ENCODE measurements at regions not wholly inside any gene's neighbourhood (a gene's known extent, or its start where the extent isn't known, plus 50 kb on each side); places are given as distances from the start of the nearest gene placed in this dataset.

DNA sequence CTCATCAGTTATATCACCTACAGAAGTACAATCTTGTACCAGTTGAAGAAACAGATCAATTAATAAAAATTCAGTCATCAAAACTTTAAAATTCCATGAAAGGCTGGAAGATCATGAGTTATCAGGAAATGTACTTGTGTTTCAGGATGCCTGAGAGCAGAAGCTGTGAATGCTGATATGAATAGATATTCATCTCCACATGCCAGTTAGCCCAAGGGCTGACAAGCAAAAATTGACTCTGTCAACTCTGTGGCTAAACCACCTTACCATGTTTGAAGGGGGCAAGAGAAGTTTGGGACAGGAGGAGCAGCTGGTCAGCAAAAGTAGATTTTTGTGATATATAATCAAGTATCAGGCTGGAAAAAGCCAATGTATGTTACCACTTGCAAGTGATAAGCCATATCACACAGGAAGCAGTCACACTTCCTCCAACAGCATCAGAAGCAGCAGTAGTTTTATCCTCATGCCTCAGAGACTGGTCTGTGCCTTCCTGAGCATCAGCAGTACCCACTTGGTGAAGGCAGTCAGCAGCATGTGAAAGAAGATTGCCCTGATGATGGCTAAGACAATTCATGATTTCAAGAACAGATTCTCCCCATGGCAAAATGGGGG is 328.2 kb upstream of the CNTNAP5 start:
- no peak for TF ChIP-seq CTCF (IDR thresholded peaks at IDR 0.05; ENCODE audit: low read depth, low read length)
- no peak for TF ChIP-seq MAX (IDR thresholded peaks at IDR 0.05; ENCODE audit: low read depth, low read length)
- no peak for TF ChIP-seq POLR2A (IDR thresholded peaks at IDR 0.05; ENCODE audit: extremely low read depth, insufficient read length)
- TF ChIP-seq MYC (IDR thresholded peaks at IDR 0.05; ENCODE audit: low read depth, low read length): no peak

Data from NB4 (cell line).